GM13976 (cell line): ENCODE measurements at regions not wholly inside any gene's neighbourhood (a gene's known extent, or its start where the extent isn't known, plus 50 kb on each side); places are given as distances from the start of the nearest gene placed in this dataset.

Experiments
- DNase-seq: peaks from one replicate; pipeline ENCODE4 v3.0.0; 2012; ENCODE audit warnings: low spot score
- in situ Hi-C: fragments of 300-500 bp; cut with MboI; formaldehyde crosslinking; loops from one replicate; pipeline ENCODE4 v1.12.0; 2022; ENCODE audit warnings: low sequenced_read_pairs, mixed read lengths, inconsistent platforms; ENCODE audit not compliant: unreplicated experiment
- TF ChIP-seq, protein P1 (sequence below): IDR thresholded peaks from 2 replicates; pipeline ENCODE4 v1.5.1; 2012; ENCODE audit warnings: borderline replicate concordance, mild to moderate bottlenecking; ENCODE audit not compliant: insufficient read depth; ENCODE audit errors: extremely low read depth, missing control alignments, control extremely low read depth

DNA sequence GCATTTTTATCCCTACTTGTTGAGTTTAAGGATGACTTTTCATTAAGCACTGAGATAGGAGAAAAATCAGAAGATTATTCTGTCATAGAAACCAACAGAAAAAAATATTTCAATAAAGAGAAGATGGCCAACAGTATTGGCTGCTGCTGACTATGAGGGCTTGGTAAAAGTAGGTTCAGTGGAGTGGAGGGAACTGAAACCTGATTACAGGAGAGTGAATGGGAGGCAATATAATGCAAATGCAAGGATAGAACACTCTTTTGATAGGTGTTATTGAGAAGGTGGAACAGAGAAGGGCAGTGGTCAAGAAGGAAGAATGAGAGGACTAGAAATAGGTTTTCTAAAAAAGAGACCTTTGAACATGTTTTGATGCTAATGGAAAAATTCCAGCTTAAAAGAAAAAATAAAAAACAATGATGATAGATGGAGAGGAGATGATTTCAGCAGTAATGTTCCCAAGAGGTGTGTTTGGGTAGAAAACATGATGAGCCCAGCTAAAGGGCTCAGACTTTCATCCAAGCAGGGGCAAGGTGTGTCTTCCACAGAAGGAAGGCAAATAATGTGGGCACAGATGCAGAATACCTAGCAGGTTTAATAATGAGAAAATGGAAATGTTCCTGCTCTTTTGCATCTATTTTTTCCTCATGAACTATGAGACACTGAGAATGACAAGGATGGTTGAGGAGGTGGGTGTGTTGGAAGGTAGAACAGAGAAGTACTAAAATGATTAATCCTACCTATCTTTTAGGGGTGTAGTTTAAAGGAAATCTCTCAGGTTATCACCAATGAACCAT is 397.9 kb upstream of the GOLIM4 start:
- DNase-seq: no peak
- in situ Hi-C loops: no loop called here
- TF ChIP-seq, protein P1, sequence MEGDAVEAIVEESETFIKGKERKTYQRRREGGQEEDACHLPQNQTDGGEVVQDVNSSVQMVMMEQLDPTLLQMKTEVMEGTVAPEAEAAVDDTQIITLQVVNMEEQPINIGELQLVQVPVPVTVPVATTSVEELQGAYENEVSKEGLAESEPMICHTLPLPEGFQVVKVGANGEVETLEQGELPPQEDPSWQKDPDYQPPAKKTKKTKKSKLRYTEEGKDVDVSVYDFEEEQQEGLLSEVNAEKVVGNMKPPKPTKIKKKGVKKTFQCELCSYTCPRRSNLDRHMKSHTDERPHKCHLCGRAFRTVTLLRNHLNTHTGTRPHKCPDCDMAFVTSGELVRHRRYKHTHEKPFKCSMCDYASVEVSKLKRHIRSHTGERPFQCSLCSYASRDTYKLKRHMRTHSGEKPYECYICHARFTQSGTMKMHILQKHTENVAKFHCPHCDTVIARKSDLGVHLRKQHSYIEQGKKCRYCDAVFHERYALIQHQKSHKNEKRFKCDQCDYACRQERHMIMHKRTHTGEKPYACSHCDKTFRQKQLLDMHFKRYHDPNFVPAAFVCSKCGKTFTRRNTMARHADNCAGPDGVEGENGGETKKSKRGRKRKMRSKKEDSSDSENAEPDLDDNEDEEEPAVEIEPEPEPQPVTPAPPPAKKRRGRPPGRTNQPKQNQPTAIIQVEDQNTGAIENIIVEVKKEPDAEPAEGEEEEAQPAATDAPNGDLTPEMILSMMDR: no peak

DNA sequence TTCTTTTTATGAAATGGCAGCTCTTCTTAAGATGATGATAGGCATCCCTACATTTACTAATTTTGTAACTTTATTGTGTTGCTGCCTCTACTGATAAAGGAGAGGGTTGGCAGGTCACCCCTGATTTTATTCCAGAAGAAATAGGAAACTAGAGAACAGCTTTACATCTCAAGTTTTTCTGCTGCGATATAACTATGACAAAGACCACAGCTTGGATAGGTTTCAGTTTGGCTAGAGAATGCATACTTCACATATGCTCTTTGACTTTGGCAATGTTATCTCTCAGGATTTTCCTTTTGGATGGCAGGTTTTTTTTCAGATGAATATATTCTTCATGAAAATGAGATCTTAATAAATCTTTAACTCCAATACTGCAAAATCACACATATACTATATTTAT is 395.3 kb upstream of the GOLIM4 start:
- TF ChIP-seq, protein P1: no peak
- DNase-seq: no peak
- in situ Hi-C loops: no loop called here

DNA sequence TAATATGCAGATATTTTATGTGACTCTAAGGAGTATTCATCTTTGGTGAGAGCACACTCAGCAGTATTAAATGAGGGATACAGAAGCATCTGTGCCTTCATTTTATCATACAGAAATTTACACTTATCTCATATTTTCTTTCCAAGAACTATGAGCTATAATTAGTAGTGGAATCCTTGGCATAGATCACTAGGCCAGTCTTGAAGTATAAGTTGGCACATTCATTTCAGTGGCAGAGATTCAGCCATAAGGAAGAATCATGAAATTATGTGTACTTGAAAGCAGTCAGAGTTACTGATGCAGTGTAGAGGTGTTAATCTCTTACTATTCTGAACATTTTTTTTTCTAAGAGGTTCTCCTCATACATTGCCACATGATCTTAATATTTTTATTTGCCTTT is 393.6 kb upstream of the GOLIM4 start:
- TF ChIP-seq, protein P1: no peak
- in situ Hi-C loops: no loop called here
- no peak for DNase-seq

DNA sequence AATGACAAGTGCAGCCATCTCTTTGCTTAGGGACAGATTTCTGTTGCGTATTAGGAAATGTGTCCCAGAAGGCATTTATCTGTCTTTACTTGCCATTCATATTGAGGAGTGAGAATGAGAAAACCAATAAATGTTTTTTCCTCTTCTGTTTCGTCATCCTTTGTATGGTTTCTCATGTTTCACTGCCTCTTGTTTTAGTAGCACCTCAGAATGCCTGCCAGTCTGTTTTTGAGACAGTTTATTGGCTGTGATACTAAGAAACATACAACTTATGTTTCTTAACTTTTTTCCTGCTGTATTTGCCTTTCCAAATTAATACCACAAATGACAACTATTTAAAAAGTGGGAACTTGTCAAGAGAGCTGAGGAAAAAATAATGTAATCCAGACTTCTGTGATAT is 390.2 kb upstream of the GOLIM4 start:
- TF ChIP-seq, protein P1: no peak
- no peak for DNase-seq
- in situ Hi-C loops: no loop called here

DNA sequence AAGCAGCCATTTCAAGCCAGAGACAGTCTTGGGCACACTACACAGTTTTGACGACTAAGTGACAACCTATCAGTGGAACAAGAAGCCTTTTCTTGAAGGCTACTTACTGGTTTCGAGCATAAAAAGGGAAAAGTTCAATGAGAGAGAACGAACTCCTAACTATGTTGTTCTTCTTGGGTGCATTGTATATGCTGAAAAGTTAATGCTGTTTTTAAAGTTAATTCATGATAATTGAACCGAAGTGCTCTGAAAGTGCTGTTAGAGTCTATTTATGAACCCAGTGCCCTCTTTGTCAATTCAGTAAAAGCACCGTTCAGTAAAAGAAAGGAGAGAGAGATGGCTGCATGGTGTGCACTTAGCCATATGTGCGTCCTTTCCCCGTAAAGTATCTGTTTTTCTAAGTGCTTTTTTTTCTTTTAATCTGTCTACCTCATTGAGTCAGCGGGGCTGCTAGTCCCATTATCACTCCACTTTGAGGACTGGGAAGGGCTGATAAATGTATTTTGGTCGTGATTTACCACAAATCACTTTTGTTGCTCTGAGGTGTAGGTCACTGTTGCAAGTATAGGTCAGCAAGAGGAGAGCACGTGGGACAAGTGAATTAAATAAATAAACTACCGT is 380.7 kb upstream of the GOLIM4 start:
- TF ChIP-seq, protein P1: no peak
- in situ Hi-C loops: loop anchor here (10.0 kb wide), 1 partner anchor 262 kb away; no protein-coding TSS in a partner anchor
- DNase-seq: no peak

DNA sequence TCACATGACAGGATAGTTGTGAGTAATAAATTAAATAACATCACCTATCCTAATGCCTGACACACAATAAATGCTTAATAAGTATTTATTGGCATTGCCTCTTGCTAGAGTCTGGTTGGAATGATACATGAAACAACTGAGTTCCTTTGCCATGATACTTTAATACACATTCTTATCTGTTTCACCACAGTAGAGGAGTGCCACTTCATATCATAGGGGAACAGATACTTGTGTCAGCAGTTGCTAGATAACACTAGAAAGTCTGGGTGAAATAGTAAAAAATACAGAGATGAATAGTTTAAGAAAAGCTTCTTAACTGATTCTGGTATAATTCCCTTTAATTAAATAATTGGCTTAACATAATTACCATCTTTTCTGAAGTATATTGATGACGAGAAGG is 380.0 kb upstream of the GOLIM4 start:
- no peak for DNase-seq
- TF ChIP-seq, protein P1: no peak
- in situ Hi-C loops: loop anchor here (10.0 kb wide), 1 partner anchor 261 kb away; no protein-coding TSS in a partner anchor
